HG03108 (cell line): ENCODE measurements at regions not wholly inside any gene's neighbourhood (a gene's known extent, or its start where the extent isn't known, plus 50 kb on each side); places are given as distances from the start of the nearest gene placed in this dataset.

Experiments
- ATAC-seq: cut with Tn5 transposase; IDR thresholded peaks from one replicate; pipeline ENCODE4 v1.9.1; 2021; ENCODE audit warnings: moderate library complexity; ENCODE audit not compliant: unreplicated experiment

DNA sequence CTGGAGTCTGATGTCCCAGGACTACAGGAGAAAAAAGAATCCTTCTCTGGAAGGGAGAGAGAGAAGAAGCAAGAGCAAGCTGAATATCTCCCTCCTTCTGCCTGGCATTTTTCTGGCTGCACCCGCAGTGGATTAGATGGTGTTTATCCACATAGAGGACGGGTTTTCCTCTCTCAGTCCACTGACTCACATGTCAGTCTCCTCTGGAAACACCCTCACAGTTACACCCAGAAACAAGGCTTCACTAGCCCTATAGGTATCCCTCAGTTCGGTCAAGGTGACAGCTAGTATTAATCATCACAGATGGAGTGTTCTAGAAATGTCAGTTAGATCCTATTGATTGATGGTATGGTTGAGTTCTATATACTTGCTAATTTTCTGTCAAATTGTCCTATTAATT lies 87.9 kb downstream of the RHOU start:
- no peak for ATAC-seq

GRCh38 chr1:228824366-228824765 lies 89.1 kb downstream of the RHOU start:
- no peak for ATAC-seq

DNA sequence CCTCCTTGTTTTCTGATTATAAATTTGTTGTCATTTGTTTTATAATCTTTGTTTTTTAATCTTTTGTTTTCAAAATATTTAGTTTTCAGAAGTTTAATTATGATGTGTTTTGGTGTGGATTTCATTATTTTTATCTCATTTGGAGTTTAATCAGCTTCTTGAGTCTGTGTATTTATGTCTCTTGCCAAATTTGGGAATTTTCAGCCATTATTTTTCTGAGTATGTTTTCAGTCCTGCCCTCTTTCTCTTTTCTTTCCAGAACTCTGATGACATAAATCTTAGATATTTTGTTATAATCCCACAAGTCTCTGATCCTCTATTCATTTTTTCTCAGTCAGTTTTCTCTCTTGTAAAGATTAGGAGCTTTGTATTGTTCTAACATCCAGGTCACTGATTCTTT lies 89.8 kb downstream of the RHOU start:
- ATAC-seq, result no peak

- ATAC-seq, result peak; percentile 74
These were observed 90.7 kb downstream of the RHOU start for GRCh38 chr1:228825840-228826484.

GRCh38 chr1:228827019-228827418 lies 91.7 kb downstream of the RHOU start:
- no peak for ATAC-seq

DNA sequence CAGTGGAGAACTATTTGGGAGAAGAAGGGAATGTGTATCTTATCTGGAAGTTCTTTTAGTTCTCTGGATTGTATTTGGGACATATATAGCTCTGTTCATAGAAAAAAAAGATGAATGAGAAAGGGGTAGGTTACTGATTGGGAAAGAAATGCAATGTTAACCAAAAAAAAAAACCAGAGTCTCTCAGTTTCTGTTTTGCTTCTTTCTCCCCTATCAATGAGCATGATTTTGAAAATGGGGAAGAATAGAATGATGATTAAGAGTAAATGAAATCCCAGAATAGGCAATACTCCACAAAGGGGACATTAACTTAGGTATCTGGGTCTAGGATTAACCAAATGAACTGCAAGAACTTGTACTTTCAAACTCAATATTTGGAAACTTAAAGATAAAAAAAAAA lies 92.9 kb downstream of the RHOU start:
- no peak for ATAC-seq

GRCh38 chr1:228830185-228830953 lies 95.1 kb downstream of the RHOU start:
- no peak for ATAC-seq

DNA sequence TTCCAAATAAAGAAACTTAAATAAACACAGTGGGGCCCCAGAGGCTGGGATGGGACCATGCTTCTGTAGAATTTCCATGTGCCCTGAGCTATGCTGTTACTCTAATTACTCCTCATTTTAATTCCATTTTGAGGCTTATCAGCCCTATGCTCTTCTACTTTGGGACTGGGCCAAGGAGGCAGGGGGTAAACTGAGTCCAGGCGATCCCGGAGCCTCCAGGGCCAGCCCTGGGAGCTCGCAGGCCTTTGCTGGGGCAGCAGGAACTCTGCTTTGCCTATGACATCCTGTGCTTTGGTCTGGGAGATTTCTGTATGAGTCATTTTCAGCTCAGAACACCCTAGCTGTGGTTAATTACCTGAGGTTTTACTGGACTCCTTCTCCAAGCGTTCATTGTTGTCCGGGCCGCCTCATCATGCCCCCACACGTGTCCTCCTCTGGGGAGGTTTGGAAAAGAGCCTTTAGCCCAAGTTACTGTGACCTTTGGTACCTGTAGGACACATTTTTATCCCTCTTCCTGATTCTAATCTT lies 95.7 kb downstream of the RHOU start:
- peak; percentile 84 for ATAC-seq

DNA sequence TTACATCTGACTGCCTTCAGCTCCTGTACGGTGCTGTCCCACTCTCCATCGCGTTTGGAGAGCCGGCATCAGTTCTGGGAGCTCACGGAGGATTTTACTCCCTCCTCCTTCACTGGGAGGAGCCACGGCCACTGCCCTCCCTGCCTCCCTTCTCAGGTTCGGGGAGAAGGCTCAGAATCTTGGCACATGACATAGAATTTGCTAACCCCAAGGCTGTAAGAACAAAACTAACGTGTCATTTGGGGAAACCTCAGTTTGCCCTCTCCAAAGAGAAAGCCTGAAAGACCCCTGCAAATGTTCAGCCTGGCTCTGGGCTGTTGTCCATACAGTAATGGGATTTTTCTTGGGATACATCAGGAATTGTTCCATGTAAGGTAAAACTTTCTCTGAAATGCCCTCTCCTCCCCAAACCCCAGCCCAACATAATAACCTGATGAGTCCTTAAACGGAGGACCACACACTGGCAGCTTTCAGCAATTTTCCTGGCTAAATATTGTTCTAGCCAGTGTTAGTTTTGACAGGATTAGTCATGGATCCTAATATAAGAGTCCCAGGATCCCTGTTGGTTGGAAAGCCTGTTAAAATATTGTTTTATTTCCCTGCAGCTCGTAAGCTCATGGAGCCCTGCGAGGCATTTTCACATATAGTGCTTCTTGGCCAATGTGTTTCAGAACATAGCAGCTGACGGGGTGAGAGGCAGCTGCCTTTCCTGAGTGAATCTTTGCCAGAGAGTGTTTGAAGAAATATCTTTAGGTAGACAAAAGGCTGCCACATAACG lies 98.8 kb downstream of the RHOU start:
- no peak for ATAC-seq

DNA sequence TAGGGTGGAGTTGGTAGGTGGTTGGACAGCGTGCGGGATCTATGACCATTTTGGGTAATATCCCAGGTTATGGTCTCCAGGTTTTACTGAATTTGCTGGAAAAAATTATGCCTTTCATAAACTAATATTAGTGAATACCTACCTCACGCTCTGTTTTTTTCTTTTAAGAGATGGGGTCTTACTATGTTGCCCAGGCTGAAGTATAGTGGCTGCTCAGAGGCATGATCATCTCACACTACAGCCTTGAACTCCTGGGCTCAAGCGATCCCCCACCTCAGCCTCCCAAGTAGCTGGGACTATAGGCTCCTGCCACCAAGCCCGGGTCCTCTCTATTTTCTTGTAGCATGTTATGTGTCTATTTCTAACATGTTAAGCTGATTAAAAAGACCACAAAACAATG lies 100.2 kb downstream of the RHOU start:
- no peak for ATAC-seq

DNA sequence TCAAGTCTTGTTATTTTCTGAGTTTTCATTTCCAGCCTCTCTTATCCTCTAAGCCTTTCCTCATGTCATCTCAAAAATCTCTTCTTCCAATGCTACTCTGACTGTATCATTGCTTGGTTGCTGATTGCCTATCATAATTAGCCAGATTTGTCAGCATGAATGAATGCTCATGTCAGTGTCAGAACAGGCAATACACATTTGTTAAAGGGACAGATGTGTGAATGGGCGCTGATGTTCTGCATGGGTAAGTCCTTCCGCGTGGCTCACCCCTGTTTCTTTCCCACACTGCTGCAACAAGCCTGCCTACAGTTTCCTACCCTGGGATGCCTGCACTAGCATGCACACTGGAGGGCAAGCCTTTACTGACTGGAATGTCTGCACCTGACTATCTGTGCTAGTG lies 100.6 kb downstream of the RHOU start:
- no peak for ATAC-seq

GRCh38 chr1:228836427-228836826 lies 101.1 kb downstream of the RHOU start:
- ATAC-seq, result no peak

DNA sequence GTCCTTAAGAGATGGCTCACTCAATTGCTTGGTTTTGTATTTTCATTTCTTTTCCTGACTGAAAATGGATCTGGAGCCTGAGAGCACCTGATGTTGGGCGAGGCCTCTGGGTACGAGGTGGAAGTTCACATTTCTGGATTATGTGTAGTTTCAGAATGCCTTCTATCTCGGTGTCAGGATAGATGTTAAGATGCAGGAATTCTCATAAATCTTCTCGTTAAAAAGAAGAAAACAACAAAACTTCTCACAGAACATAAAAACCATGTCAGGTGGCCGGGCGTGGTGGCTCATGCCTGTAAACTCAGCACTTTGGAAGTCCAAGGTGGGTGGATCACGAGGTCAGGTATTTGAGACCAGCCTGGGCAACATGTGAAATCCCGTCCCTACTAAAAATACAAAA lies 101.8 kb downstream of the RHOU start:
- ATAC-seq, result no peak

DNA sequence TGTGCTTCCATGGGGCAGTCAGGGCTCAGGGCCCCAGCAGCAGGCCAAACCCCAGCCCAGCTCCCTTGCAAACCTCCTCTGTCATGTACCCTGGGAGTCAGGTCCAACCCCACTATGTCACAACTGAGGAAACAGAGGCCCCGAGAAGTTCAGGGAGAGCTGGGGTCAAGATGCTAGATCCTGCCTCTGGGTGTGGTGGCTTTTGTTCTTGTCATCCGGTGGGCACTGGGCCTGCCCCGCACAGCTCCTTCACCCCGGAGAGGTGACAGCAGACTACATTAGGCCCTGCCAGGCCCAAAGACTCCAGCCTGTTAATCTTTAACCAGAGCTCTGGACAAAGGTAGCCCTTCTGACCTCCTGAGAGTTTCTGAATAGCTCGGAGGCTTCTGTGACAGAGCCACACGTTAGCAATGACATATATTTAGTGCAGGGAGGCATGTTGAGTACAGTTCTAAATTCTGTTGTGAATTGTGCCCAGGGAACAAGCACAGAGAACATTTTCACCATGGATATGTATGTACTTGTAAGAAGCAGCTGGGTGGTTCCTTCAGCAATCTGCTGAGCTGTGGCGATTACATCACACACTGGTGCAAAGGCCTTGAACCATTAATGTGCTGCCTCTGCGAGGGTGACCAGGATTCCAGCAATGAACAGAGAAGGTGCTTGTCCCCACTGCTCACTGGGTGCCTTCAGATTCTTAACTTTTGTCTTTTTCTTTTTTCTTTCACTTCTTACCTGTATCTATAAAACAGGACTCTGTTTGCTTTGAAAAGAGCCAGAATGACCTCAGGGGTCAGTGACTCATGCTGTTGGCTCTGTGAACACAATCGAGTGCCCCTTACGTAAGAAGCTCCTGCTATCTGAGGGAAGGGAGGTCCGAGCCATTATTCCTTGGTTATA lies 102.8 kb downstream of the RHOU start:
- ATAC-seq, result peak; percentile 51

GRCh38 chr1:228838717-228839500 lies 103.6 kb downstream of the RHOU start:
- no peak for ATAC-seq

- no peak for ATAC-seq
These were observed 104.4 kb downstream of the RHOU start for GRCh38 chr1:228839656-228840055.

DNA sequence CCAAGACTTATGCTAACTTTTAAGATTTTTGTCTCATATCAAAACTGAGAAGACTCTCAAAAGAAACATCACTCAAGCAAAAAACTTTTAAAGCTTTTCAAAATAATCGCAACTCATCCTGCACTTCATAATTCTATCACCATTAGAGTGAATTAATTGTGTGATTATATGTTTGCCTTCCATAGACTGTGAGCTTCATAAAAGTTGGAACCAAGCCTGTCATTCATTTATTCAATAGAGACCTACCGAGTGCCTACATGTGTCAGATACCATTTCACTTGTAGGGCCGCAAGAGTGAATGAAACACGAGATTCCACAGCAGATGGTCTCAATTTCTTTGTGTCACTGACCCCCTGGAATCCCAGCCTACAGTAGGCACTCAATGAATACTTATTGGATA lies 106.4 kb downstream of the RHOU start:
- no peak for ATAC-seq

- ATAC-seq, result no peak
These were observed 107.0 kb downstream of the RHOU start for GRCh38 chr1:228842094-228842775.

DNA sequence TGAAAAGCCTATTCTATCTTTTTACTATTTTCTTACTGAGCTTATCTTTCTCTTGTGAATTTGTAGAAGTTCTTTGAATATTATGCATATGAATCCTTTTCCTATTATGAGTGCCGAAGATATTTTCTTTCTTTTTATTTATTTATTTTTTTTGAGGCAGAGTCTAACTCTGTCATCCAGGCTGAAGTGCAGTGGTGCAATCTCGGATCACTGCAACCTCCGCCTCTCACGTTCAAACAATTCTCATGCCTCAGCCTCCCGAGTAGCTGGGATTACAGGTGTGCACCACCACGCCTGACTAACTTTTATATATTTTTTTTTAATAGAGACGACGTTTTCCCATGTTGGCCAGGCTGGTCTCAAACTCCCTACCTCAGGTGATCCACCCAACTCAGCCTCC lies 109.8 kb downstream of the RHOU start:
- no peak for ATAC-seq
